ENCODE measurements at regions not wholly inside any gene's neighbourhood (a gene's known extent, or its start where the extent isn't known, plus 50 kb on each side); places are given as distances from the start of the nearest gene placed in this dataset.

- TF ChIP-seq CTCF (IDR thresholded peaks at IDR 0.05) (no peak), POLR2AphosphoS5 (IDR thresholded peaks at IDR 0.05) (no peak), POLR2A (IDR thresholded peaks at IDR 0.05) (no peak), EP300 (IDR thresholded peaks at IDR 0.05; ENCODE audit: low read depth) (no peak)
These were observed 140.6 kb downstream of the RPS12 start for GRCh38 chr6:132954936-132955335.

Measured in transverse colon (tissue), 4 donors.